ENCODE measurements at regions not wholly inside any gene's neighbourhood (a gene's known extent, or its start where the extent isn't known, plus 50 kb on each side); places are given as distances from the start of the nearest gene placed in this dataset.

DNA sequence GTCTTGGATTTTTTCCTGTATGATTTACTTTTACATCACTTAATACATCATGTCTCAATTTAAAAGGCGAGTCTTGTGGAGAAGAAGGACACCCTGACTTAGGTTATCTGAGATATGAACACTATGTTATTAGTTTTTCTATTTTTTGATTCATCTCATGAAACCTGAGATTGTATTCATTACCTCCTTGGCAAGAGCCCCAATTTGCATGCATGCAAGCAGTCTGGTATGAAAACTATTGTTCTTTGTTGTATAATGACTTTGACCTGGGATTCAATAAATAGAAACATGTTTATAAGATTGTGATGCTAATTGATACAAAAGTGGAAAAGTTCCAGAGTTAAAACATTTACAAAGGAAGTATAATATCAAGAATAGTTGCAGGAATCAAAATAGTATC lies 576.1 kb downstream of the NOVA1 start:
- CTCF ChIA-PET: no interaction called here
- H3K4me1 Mint-ChIP-seq: no peaks in the 10 kb centered on the region
- H3K27ac Mint-ChIP-seq: no peak overlapping the region
- DNase-seq (no peak), ATAC-seq (no peak)
- H3K36me3 Mint-ChIP-seq: no peaks in the 10 kb centered on the region
- H3K4me3 Mint-ChIP-seq: no peak overlapping the region
- no peaks in the 10 kb centered on the region for H3K27me3 Mint-ChIP-seq
- H3K9me3 Mint-ChIP-seq (ENCODE audit: low read depth): peaks cover 8% of the 10 kb centered on the region

DNA sequence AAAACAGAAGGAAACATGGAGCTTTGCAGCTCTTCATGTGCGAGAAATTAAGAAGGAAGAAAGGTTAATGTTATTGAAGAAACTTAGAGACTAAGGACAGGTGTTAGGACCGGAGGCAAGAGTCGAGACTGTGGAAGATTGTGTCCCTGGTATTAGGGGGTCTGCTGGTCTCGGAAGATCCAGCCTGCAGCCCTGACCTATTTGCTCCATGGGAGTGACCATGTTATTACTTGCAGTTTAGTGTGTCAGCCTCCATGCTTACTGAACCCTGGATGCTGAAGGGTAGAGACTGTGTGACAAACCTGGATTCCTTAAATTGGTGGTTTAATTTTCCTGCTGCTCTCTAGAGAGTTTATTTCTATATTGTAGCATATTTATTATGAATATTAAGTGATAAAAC lies 580.6 kb downstream of the NOVA1 start:
- Mint-ChIP-seq H3K27me3 (no peaks in the 10 kb centered on the region), H3K4me3 (no peak overlapping the region), H3K4me1 (no peaks in the 10 kb centered on the region), H3K9me3 (ENCODE audit: low read depth) (peaks cover 15% of the 10 kb centered on the region), H3K36me3 (no peaks in the 10 kb centered on the region), H3K27ac (no peak overlapping the region)
- DNase-seq (no peak), ATAC-seq (no peak)
- CTCF ChIA-PET: no interaction called here

DNA sequence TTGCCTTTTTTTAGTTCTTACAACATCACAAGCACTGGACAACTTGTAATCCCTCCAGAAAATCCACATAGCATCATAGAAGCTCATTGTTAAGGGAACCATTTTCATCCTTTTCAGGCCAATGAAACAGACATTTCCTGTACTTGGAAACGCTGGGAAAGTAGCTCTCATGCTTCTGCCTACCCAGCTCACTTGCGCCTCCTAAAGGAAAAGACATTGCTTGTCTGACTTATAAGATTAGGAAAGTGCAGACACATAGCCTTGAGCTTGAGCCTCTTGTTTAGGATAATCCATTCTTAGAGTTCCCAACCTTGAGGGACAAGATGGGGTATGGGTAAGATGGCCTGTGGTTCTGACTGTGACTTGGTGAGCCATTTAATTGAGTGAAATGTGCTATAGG lies 589.5 kb downstream of the NOVA1 start:
- Mint-ChIP-seq H3K9me3 (ENCODE audit: low read depth) (peaks cover 15% of the 10 kb centered on the region), H3K4me1 (no peaks in the 10 kb centered on the region), H3K36me3 (no peaks in the 10 kb centered on the region), H3K4me3 (no peak overlapping the region), H3K27ac (no peak overlapping the region), H3K27me3 (no peaks in the 10 kb centered on the region)
- ATAC-seq: no peak
- CTCF ChIA-PET: no interaction called here
- no peak for DNase-seq

DNA sequence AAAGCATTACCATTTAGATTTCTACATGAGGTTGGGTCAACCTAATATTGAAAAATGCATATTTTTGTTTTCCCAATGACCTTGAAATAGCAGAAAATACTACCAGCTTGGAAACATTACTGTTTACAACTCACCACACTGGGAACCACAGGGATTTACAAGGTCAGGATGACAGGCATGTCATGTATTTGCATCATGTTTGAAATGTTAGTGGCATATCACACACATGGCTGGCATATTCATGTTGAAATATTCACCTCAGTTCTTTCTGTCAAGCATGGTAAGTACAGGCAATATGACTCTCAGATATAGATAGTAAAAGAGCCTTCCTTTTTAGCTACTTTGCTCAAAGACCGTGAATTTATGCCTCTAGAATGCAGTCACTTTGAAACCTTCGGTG lies 593.5 kb downstream of the NOVA1 start:
- ATAC-seq (no peak), DNase-seq (no peak)
- no peaks in the 10 kb centered on the region for H3K4me1 Mint-ChIP-seq
- no peak overlapping the region for H3K27ac Mint-ChIP-seq
- peaks cover 6% of the 10 kb centered on the region for H3K9me3 Mint-ChIP-seq (ENCODE audit: low read depth)
- no peaks in the 10 kb centered on the region for H3K27me3 Mint-ChIP-seq
- no peaks in the 10 kb centered on the region for H3K36me3 Mint-ChIP-seq
- no peak overlapping the region for H3K4me3 Mint-ChIP-seq
- CTCF ChIA-PET: no interaction called here

DNA sequence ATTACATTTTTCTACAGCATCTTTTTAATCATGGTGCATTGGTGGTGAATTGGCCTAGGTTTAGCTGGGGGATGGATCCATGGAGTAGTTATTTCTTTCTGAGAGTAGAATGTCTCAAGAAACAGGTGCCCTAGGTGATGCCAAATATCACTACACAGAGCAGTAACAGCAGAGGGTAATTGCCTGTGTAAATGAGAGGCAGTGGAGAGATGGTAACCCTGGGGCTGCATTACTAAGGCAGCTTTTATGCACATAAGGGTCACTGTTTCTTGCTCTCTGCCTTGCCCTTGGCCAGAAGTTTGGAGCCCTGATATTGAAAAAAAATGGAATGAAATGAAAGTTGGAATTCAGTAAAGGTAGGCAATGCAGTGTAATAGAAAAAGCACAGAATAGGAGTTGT lies 604.0 kb downstream of the NOVA1 start:
- Mint-ChIP-seq H3K27ac (no peak overlapping the region), H3K4me1 (no peaks in the 10 kb centered on the region), H3K36me3 (no peaks in the 10 kb centered on the region), H3K27me3 (no peaks in the 10 kb centered on the region), H3K9me3 (ENCODE audit: low read depth) (peaks cover 10% of the 10 kb centered on the region), H3K4me3 (no peak overlapping the region)
- DNase-seq (no peak), ATAC-seq (no peak)
- CTCF ChIA-PET: no interaction called here

DNA sequence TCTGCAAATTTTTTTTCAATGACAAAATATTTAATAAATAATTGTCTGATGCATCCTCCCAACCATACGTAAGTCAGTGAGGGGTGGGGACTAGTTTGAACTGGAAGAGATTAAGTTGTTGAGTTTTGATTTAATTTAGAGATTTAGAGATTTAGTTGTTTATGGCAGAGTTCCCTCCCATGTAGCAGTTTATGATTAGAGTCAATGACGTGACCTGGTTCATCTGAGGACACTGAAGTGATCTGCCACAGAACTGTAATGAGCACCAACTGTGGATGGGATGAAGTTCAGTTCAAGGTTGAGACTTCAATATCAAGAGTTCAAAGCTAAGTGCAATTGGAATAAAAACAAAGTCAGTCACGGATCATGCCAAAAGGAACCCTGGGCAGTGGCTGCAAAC lies 609.3 kb downstream of the NOVA1 start:
- peaks cover 16% of the 10 kb centered on the region for H3K9me3 Mint-ChIP-seq (ENCODE audit: low read depth)
- H3K27ac Mint-ChIP-seq: no peak overlapping the region
- H3K27me3 Mint-ChIP-seq: no peaks in the 10 kb centered on the region
- H3K4me3 Mint-ChIP-seq: no peak overlapping the region
- no peaks in the 10 kb centered on the region for H3K36me3 Mint-ChIP-seq
- CTCF ChIA-PET: no interaction called here
- no peak for ATAC-seq
- DNase-seq: no peak
- H3K4me1 Mint-ChIP-seq: no peaks in the 10 kb centered on the region

DNA sequence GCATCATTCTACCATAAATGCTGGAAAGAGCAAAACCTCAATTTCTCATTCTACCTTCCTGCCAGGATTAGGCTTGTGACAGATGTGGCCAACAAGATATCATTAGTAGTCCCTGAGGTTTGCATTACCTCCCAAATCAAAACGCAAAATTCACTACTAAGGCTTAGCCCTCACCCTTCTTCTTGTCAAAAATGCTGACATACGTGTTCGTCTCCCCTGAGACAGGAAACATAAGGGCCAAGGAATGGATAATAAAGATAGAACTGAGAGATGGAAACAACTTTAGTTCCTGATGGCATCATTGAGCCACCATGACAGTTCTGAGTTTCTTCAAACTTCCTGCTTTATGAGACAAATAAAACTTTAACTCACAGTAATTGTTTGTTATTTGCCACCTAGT lies 642.1 kb downstream of the NOVA1 start:
- Mint-ChIP-seq H3K27me3 (no peaks in the 10 kb centered on the region), H3K9me3 (ENCODE audit: low read depth) (peaks cover 17% of the 10 kb centered on the region), H3K27ac (no peak overlapping the region), H3K4me3 (no peak overlapping the region), H3K36me3 (no peaks in the 10 kb centered on the region), H3K4me1 (no peaks in the 10 kb centered on the region)
- CTCF ChIA-PET: no interaction called here
- no peak for DNase-seq
- ATAC-seq: no peak

DNA sequence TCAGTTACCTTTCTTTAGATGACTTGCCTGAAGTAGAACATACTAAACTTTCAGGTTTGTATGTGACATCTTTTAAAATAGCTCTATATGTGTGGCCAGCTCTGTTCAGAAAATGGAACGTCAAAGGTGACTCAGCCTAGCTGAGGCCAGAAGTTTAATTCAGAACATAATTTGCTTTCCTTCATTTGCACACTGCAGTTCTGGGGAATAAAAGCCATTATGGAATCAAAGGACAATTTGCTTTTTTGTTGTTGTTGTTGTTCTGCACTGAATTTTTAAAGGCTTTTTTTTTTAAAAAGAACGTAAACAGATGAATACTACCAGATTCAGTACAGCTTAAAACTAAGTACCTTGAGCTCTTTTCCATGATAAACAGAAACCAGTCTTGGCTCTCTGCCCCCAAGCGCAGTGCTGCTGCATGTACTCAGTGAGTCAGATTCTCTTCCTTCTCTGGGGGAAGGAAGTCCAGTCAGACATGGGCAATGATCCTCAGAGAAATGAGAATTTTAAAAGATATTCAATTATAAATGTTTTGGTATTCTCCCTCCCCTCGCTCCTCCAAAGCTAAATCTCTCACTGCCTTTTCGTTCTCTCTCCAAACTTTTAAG lies 644.2 kb downstream of the NOVA1 start:
- Mint-ChIP-seq H3K27ac (no peak overlapping the region), H3K4me3 (no peak overlapping the region), H3K27me3 (no peaks in the 10 kb centered on the region), H3K4me1 (no peaks in the 10 kb centered on the region), H3K36me3 (no peaks in the 10 kb centered on the region), H3K9me3 (ENCODE audit: low read depth) (peaks cover 21% of the 10 kb centered on the region)
- no peak for ATAC-seq
- CTCF ChIA-PET: no interaction called here
- no peak for DNase-seq

DNA sequence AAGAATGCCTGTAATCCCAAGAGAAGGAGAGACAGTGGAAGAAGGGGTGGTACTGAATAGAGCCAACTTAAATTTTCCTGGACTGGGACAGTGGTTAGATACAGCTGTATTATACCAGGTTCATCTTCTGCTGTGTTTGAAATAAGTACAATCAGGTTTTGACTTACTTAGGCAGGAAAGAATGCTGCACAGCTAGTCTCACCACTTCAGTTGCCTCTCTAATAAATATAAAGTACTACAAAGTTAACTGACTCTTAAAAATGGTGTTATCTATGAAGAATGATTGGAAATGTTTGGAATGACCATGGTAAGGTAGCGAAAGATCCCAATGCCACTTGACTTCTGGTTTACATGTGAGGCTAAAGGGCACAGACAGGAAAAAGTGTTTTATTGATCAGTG lies 652.1 kb downstream of the NOVA1 start:
- ATAC-seq (no peak), DNase-seq (no peak)
- H3K4me3 Mint-ChIP-seq: no peak overlapping the region
- no peaks in the 10 kb centered on the region for H3K4me1 Mint-ChIP-seq
- H3K9me3 Mint-ChIP-seq (ENCODE audit: low read depth): peaks cover 13% of the 10 kb centered on the region
- CTCF ChIA-PET: no interaction called here
- no peaks in the 10 kb centered on the region for H3K36me3 Mint-ChIP-seq
- no peak overlapping the region for H3K27ac Mint-ChIP-seq
- no peaks in the 10 kb centered on the region for H3K27me3 Mint-ChIP-seq

DNA sequence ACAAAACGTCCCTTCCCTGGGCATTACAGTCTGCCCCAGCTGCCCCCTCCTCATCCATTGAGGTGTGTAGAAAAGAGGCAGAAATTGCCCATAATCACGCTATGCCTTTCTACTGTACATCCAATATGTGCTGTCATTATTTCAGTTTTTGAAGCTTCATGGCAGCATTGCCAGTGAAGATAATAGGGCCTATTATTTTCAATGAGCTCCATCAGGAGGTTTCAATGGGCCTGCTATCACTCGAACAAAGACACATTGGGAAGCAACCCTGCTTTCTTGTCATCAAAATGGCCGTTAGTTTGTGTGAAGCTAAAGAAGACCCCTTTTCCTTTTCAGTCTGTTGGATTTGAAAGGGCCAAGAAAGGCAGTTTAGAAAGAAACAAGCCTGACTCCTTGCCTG lies 653.8 kb downstream of the NOVA1 start:
- Mint-ChIP-seq H3K36me3 (no peaks in the 10 kb centered on the region), H3K27ac (no peak overlapping the region), H3K4me1 (no peaks in the 10 kb centered on the region), H3K27me3 (no peaks in the 10 kb centered on the region), H3K4me3 (no peak overlapping the region), H3K9me3 (ENCODE audit: low read depth) (peaks cover 10% of the 10 kb centered on the region)
- ATAC-seq (no peak), DNase-seq (no peak)
- CTCF ChIA-PET: no interaction called here

DNA sequence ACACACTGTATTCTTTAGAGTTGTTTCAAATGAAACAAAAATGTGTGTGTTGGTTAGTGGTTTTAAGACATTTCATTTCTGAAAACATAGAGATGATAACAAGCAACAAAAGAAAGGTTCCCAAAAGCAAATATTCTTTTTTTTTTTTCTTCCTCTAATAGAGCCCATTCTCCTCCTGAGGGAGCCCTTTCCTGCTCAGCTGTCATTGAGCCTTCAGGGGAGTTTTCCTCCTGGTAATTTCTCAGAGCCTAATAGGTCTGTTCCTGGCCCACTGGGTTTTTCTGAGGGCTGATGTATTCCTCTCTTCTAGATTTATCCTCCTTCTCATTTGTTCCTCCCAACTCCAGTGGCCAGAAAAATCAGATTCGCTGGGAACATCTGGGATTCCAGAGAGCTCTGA lies 654.5 kb downstream of the NOVA1 start:
- H3K27me3 Mint-ChIP-seq: no peaks in the 10 kb centered on the region

DNA sequence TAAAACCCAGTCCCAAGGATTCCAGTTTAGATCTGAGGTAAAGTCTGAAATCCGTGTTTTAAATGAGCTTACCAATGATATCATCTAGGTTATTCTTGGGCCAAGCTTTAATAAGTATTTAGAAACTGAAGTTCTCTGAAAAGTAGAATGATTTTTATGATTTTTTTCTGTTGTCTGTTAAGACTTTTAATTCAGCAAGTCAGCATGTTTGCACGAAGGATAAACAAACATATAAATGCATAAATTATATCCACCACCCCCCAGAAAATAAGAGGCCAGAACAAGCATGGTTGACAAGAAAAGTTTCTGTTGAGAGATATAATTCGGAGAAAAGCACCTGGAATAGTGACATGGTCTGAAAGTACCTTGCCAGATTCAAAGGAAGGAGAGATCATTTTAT lies 655.7 kb downstream of the NOVA1 start:
- H3K9me3 Mint-ChIP-seq (ENCODE audit: low read depth): peaks cover 10% of the 10 kb centered on the region
- CTCF ChIA-PET: no interaction called here
- H3K36me3 Mint-ChIP-seq: no peaks in the 10 kb centered on the region
- no peaks in the 10 kb centered on the region for H3K4me1 Mint-ChIP-seq
- ATAC-seq (no peak), DNase-seq (no peak)
- no peak overlapping the region for H3K27ac Mint-ChIP-seq
- no peak overlapping the region for H3K4me3 Mint-ChIP-seq
- no peaks in the 10 kb centered on the region for H3K27me3 Mint-ChIP-seq

More for the DNA sequence above, 654.5 kb downstream of the NOVA1 start:
- DNase-seq (no peak), ATAC-seq (no peak)
- H3K27ac Mint-ChIP-seq: no peak overlapping the region
- no peaks in the 10 kb centered on the region for H3K4me1 Mint-ChIP-seq
- H3K4me3 Mint-ChIP-seq: no peak overlapping the region
- H3K9me3 Mint-ChIP-seq (ENCODE audit: low read depth): peaks cover 10% of the 10 kb centered on the region
- CTCF ChIA-PET: no interaction called here
- H3K36me3 Mint-ChIP-seq: no peaks in the 10 kb centered on the region

DNA sequence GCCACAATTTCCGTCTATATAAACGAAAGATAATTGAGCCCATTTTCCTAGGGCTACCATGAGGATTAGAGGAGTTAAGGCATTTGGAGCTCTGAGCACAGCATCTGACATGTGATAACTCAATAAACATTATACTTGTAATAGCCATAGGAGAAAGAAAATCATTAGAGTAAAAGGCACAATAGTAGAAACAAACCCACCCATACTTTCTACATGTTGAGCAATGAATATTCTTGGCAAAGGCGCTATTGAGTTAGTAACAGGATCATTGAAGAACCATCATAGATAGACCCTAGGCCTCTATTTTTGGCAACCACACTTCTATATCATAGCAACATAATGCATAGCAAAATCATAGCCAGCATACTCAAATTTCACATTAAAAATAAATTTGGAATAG lies 664.1 kb downstream of the NOVA1 start:
- CTCF ChIA-PET: no interaction called here
- DNase-seq (no peak), ATAC-seq (no peak)
- Mint-ChIP-seq H3K4me3 (no peak overlapping the region), H3K27me3 (no peaks in the 10 kb centered on the region), H3K27ac (no peak overlapping the region), H3K36me3 (no peaks in the 10 kb centered on the region), H3K9me3 (ENCODE audit: low read depth) (peaks cover 3% of the 10 kb centered on the region), H3K4me1 (no peaks in the 10 kb centered on the region)

DNA sequence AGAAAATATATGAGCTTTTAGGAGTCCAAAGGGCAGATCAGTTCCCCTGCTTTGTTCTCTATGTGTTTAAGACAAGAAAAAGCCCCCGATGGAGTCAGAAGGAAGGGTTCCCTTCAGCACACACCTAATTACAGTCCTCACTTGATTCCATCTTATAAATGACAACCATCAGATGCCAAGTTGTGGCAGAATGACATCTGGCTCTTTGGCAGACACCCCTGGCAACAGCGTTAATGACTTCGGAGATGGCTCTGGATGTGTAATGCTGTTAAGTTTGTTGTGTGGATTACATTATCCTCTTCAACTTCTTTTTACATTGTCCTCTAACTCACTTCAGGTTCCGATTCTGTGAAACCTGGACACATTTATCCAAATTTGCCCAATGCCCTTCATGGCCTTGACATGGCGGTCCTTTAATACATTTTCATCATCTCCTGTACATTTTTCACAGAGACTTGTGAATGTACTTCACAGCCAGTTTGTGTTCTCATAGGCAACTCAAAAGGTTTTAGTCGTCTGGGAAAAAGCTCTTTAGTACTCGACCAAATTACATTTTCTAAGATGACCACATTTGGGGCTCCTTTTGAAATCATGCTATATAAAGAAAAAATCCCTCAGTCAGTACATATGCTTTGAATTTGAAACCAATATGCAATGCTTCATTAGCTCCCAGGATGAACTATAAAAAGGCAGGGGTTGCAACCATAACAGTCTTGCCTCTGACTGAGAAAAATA lies 667.8 kb downstream of the NOVA1 start:
- CTCF ChIA-PET: no interaction called here
- H3K4me3 Mint-ChIP-seq: no peak overlapping the region
- H3K4me1 Mint-ChIP-seq: no peaks in the 10 kb centered on the region
- no peak for DNase-seq
- no peak overlapping the region for H3K27ac Mint-ChIP-seq
- ATAC-seq: no peak
- H3K36me3 Mint-ChIP-seq: no peaks in the 10 kb centered on the region
- no peaks in the 10 kb centered on the region for H3K27me3 Mint-ChIP-seq
- H3K9me3 Mint-ChIP-seq (ENCODE audit: low read depth): peaks cover 14% of the 10 kb centered on the region

DNA sequence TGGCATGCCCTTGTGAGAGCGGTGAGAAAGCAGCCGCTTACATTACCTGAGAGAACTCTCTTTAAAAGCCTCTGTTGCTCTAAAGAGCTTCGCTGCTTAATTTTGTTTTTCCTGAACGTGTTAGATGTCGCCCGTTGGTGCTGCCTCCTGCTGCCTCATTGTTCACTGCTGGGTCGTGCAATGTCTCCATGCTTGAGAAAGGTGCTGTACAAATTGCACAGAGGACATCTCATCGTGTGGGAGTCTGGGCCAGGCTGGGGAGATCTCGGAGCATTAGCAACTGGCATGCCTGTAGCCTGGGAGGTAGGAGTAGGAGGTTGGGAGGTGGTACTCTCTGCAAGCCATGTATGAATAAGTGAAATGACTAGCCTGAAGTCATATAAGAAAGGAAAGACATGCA lies 686.0 kb downstream of the NOVA1 start:
- no peak overlapping the region for H3K4me3 Mint-ChIP-seq
- H3K36me3 Mint-ChIP-seq: no peaks in the 10 kb centered on the region
- H3K27ac Mint-ChIP-seq: no peak overlapping the region
- H3K4me1 Mint-ChIP-seq: no peaks in the 10 kb centered on the region
- CTCF ChIA-PET: no interaction called here
- H3K27me3 Mint-ChIP-seq: no peaks in the 10 kb centered on the region
- peaks cover 22% of the 10 kb centered on the region for H3K9me3 Mint-ChIP-seq (ENCODE audit: low read depth)
- no peak for ATAC-seq
- DNase-seq: no peak

All from activated CD8-positive, alpha-beta memory T cell treated with anti-CD3 and anti-CD28 coated beads, Interleukin-2, amount 10 ng/mL, durations not matched to agents 7 days and 5 days (primary cell).